ENCODE measurements at regions not wholly inside any gene's neighbourhood (a gene's known extent, or its start where the extent isn't known, plus 50 kb on each side); places are given as distances from the start of the nearest gene placed in this dataset.

DNA sequence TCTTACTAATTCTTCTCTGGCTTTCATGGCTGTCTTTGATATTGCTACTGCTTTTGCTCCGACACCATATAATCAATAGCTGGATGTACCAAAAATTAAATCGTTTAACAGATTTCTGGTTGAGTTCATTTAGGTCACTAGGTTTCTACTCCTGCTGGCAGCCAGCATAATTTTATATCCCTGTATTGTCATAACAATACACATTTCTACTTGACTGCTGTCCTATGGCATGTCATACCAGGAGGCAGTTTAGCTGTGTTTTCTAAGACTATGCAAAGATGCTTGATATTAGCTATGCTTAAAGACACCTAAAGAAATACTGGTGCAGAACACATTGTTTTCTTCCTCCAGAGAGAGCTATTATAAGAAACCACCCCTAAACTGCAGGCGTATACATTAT lies 337.2 kb upstream of the CDH6 start:
- Histone ChIP-seq H2AK5ac (ENCODE audit: insufficient read length, low read length) (no peak overlapping the region), H3K9me3 (ENCODE audit: control insufficient read depth, low read depth, low read length) (no peaks in the 10 kb centered on the region), H3K79me1 (ENCODE audit: insufficient read depth, low read depth, low read length, poor library complexity, severe bottlenecking) (no peaks in the 10 kb centered on the region), H3K9ac (ENCODE audit: extremely low read depth, insufficient read length, low read length) (no peak overlapping the region), H3T11ph (ENCODE audit: low read length) (no peak overlapping the region), H3K23ac (ENCODE audit: insufficient read length, low read depth, low read length) (no peak overlapping the region), H2BK120ac (ENCODE audit: low read depth, low read length, poor library complexity, severe bottlenecking) (no peak overlapping the region), H3K27ac (ENCODE audit: insufficient read length, low read depth, low read length) (no peak overlapping the region), H3K23me2 (ENCODE audit: insufficient read length, low read depth, low read length, poor library complexity, severe bottlenecking) (no peaks in the 10 kb centered on the region), H3K18ac (ENCODE audit: insufficient read length, low read depth, low read length) (no peak overlapping the region), H4K91ac (ENCODE audit: insufficient read length, low read depth, low read length) (no peak overlapping the region), H4K5ac (ENCODE audit: insufficient read length, low read depth, low read length) (no peak overlapping the region), H4K8ac (replicated peaks; ENCODE audit: insufficient read length, low read depth, low read length) (no peak overlapping the region), H3K56ac (ENCODE audit: insufficient read length, low read depth, low read length) (no peak overlapping the region), H2BK12ac (ENCODE audit: insufficient read length, low read depth, low read length) (no peak overlapping the region), H3K14ac (ENCODE audit: insufficient read depth, low read length) (no peak overlapping the region), H2BK5ac (ENCODE audit: insufficient read length, low read length) (no peak overlapping the region), H3K4me1 (ENCODE audit: insufficient read depth, low read length) (no peaks in the 10 kb centered on the region), H3K27me3 (ENCODE audit: insufficient read depth, low read length) (no peaks in the 10 kb centered on the region), H2AFZ (ENCODE audit: low read length) (no peak overlapping the region), H3K4ac (ENCODE audit: low read depth, low read length) (no peak overlapping the region), H2BK20ac (ENCODE audit: low read depth, low read length, poor library complexity, severe bottlenecking) (no peak overlapping the region), H3K79me2 (ENCODE audit: insufficient read depth, low read length) (no peaks in the 10 kb centered on the region), H4K20me1 (ENCODE audit: control insufficient read depth, insufficient read depth, insufficient read length) (no peaks in the 10 kb centered on the region), H3K4me2 (ENCODE audit: insufficient read depth, insufficient read length, low read length) (no peak overlapping the region), H2BK15ac (ENCODE audit: low read depth, low read length) (no peak overlapping the region)
- H3K4me3 Mint-ChIP-seq, result no peak overlapping the region
- H3K36me3 Mint-ChIP-seq (ENCODE audit: insufficient read depth in 1 of 3, low read depth in 3 of 3), result no peaks in the 10 kb centered on the region
- DNase-seq, result no peak
- no peaks in the 10 kb centered on the region for H3K9me3 Mint-ChIP-seq
- no peak overlapping the region for H3K27ac Mint-ChIP-seq
- WGBS (ENCODE audit: extremely low coverage, insufficient read length, low lambda C conversion rate), result no CpG with 5 or more reads among the region's 3 CpGs
- no peaks in the 10 kb centered on the region for H3K27me3 Mint-ChIP-seq (ENCODE audit: low read depth)
- TF ChIP-seq, protein P1, sequence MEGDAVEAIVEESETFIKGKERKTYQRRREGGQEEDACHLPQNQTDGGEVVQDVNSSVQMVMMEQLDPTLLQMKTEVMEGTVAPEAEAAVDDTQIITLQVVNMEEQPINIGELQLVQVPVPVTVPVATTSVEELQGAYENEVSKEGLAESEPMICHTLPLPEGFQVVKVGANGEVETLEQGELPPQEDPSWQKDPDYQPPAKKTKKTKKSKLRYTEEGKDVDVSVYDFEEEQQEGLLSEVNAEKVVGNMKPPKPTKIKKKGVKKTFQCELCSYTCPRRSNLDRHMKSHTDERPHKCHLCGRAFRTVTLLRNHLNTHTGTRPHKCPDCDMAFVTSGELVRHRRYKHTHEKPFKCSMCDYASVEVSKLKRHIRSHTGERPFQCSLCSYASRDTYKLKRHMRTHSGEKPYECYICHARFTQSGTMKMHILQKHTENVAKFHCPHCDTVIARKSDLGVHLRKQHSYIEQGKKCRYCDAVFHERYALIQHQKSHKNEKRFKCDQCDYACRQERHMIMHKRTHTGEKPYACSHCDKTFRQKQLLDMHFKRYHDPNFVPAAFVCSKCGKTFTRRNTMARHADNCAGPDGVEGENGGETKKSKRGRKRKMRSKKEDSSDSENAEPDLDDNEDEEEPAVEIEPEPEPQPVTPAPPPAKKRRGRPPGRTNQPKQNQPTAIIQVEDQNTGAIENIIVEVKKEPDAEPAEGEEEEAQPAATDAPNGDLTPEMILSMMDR (conservative IDR thresholded peaks at IDR 0.05), result no peak
- no peaks in the 10 kb centered on the region; a peak in 1 of 4 replicates for H3K4me1 Mint-ChIP-seq

Measured in H9 (cell line).